Spleen (tissue), 7 donors: ENCODE measurements at regions not wholly inside any gene's neighbourhood (a gene's known extent, or its start where the extent isn't known, plus 50 kb on each side); places are given as distances from the start of the nearest gene placed in this dataset.

ENCODE experiments used
- CTCF ChIP-seq, 11 experiments: fragments of 200-600 bp in 7 of 11; fragments of 450-650 bp in 4 of 11; sonication (generic) in 4 of 11; IDR thresholded peaks in 8 of 11; conservative IDR thresholded peaks in 3 of 11; 1 replicate in 7 of 11; 2 replicates in 4 of 11; pipeline versions ENCODE4 v1.4.0 to v1.8.0; 2016 to 2021; ENCODE audit warnings: antibody characterized with exemption in 11 of 11, inconsistent platforms in 4 of 11, mild to moderate bottlenecking in 1 of 11
- POLR2A ChIP-seq, 3 donors: fragments of 450-650 bp; IDR thresholded peaks; one replicate each; pipeline ENCODE4 v1.5.1; 2017; ENCODE audit warnings: antibody characterized with exemption in 3 of 3, mild to moderate bottlenecking in 1 of 3
- POLR2AphosphoS5 ChIP-seq, 3 donors: sonication (generic); formaldehyde crosslinking; IDR thresholded peaks; one replicate each; pipeline ENCODE4 v1.5.1; 2017; ENCODE audit warnings: antibody characterized with exemption in 3 of 3
- donor health status: DM: no; HTN: no; CAD: no; lungs with moderate emphysema.
- donor health status: DM: no; HTN: no; CAD: no.
- donor health status: DM: no; HTN: no; CAD: no.

DNA sequence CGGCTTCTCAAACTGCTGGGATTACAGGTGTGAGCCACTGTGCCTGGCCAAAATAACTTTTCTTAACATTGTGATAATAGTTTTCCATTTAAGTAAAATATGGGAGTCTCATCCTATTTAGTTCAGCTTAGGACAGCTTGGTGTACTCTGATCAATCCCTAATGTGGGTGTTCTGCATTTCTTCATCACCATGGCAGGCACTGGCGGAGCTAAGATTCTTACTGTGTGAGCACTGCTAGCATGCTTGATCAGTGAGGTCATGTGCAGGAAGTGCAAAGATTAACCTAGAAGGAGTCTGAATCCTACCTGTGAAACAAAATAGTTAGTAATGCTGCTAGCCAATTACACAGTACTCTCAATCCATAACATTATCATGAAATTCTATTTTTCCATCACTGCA, 1684.2 kb upstream of the SLC10A2 start:
- TF ChIP-seq CTCF (IDR thresholded peaks at IDR 0.05 in 8 of 11, conservative IDR thresholded peaks at IDR 0.05 in 3 of 11) (no peak), POLR2AphosphoS5 (IDR thresholded peaks at IDR 0.05) (no peak), POLR2A (IDR thresholded peaks at IDR 0.05) (no peak)
